Neural progenitor cell (in vitro differentiated cells): ENCODE measurements at regions not wholly inside any gene's neighbourhood (a gene's known extent, or its start where the extent isn't known, plus 50 kb on each side); places are given as distances from the start of the nearest gene placed in this dataset.

Experiments used
- EZH2 ChIP-seq: fragments of 200-600 bp; sonication (generic); IDR thresholded peaks from 2 replicates; pipeline ENCODE4 v1.6.1; 2017; ENCODE audit warnings: antibody characterized with exemption, mild to moderate bottlenecking, moderate library complexity
- TF ChIP-seq, protein P1 (sequence below): fragments of 200-600 bp; sonication (generic); IDR thresholded peaks from 2 replicates; pipeline ENCODE4 v1.5.1; 2017; ENCODE audit warnings: antibody characterized with exemption, mild to moderate bottlenecking

- TF ChIP-seq, protein P1, sequence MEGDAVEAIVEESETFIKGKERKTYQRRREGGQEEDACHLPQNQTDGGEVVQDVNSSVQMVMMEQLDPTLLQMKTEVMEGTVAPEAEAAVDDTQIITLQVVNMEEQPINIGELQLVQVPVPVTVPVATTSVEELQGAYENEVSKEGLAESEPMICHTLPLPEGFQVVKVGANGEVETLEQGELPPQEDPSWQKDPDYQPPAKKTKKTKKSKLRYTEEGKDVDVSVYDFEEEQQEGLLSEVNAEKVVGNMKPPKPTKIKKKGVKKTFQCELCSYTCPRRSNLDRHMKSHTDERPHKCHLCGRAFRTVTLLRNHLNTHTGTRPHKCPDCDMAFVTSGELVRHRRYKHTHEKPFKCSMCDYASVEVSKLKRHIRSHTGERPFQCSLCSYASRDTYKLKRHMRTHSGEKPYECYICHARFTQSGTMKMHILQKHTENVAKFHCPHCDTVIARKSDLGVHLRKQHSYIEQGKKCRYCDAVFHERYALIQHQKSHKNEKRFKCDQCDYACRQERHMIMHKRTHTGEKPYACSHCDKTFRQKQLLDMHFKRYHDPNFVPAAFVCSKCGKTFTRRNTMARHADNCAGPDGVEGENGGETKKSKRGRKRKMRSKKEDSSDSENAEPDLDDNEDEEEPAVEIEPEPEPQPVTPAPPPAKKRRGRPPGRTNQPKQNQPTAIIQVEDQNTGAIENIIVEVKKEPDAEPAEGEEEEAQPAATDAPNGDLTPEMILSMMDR, result no peak
- TF ChIP-seq EZH2, result no peak
These were observed 57.0 kb upstream of the DIO3 start for GRCh38 chr14:101504096-101504948.
